IMR-90 (cell line): ENCODE measurements at regions not wholly inside any gene's neighbourhood (a gene's known extent, or its start where the extent isn't known, plus 50 kb on each side); places are given as distances from the start of the nearest gene placed in this dataset.

Experiments used
- ATAC-seq: fragments of 200-7000 bp; cut with Tn5 transposase; 2 replicates; pipeline ENCODE4 v1.9.1; 2020; ENCODE audit warnings: low read depth, mild to moderate bottlenecking, moderate library complexity
- BruUV-seq: library from RNA; stranded (reverse); fragments of 400-500 nt; replicated peaks from 2 replicates; lab custom pipeline; 2021; lab: Mats Ljungman, UMichigan
- CTCF ChIA-PET: fragments of 300-600 bp; formaldehyde crosslinking; extraction: SDS; loops from one replicate; lab custom pipeline; 2021; ENCODE audit warnings: antibody characterized with exemption; lab: Yijun Ruan, JAX
- POLR2A ChIA-PET: fragments of 300-600 bp; sonication (Branson Sonifier 250); formaldehyde crosslinking; loops from one replicate; lab custom pipeline; 2022; ENCODE audit warnings: antibody characterized with exemption; ENCODE audit not compliant: unreplicated experiment; lab: Charles Lee
- DNase-seq: peaks from one replicate; pipeline ENCODE4 v3.0.0; 2013
- H2AFZ ChIP-seq: replicated peaks from 2 replicates; pipeline ENCODE3; 2013; ENCODE audit warnings: low read length, mild to moderate bottlenecking; ENCODE audit not compliant: poor library complexity
- H2AK5ac ChIP-seq: 2 replicates; pipeline ENCODE4 v1.6.1; 2013; ENCODE audit warnings: low read depth, low read length, inconsistent platforms
- H2AK9ac ChIP-seq: replicated peaks from 2 replicates; pipeline ENCODE3; 2013; ENCODE audit warnings: mild to moderate bottlenecking, low read depth, low read length, moderate library complexity; ENCODE audit not compliant: poor library complexity
- H2BK120ac ChIP-seq: 2 replicates; pipeline ENCODE4 v1.6.1; 2013; ENCODE audit warnings: low read depth, low read length, inconsistent platforms
- H2BK15ac ChIP-seq: 3 replicates; pipeline ENCODE4 v1.6.1; 2013; ENCODE audit warnings: low read depth, low read length, inconsistent platforms
- H2BK20ac ChIP-seq: 2 replicates; pipeline ENCODE4 v1.6.1; 2013; ENCODE audit warnings: low read depth, mild to moderate bottlenecking, inconsistent platforms, low read length, moderate library complexity
- H2BK5ac ChIP-seq: 2 replicates; pipeline ENCODE4 v1.6.1; 2013; ENCODE audit warnings: mild to moderate bottlenecking, low read depth, low read length, inconsistent platforms; ENCODE audit not compliant: poor library complexity, severe bottlenecking
- H3K14ac ChIP-seq: replicated peaks from 2 replicates; pipeline ENCODE4 v1.6.1; 2013; ENCODE audit warnings: low read depth, low read length, inconsistent platforms
- H3K18ac ChIP-seq: 2 replicates; pipeline ENCODE4 v1.6.1; 2013; ENCODE audit warnings: low read depth, low read length, control low read depth
- H3K23ac ChIP-seq: 2 replicates; pipeline ENCODE4 v1.6.1; 2013; ENCODE audit warnings: low read depth, low read length, inconsistent platforms
- H3K27ac ChIP-seq: 2 replicates; pipeline ENCODE4 v1.5.1; 2013; ENCODE audit warnings: mild to moderate bottlenecking, control low read depth, low read length; ENCODE audit not compliant: insufficient read depth
- H3K27me3 ChIP-seq: 2 replicates; pipeline ENCODE4 v1.6.1; 2013; ENCODE audit warnings: low read length; ENCODE audit not compliant: control insufficient read depth, insufficient read depth
- H3K36me3 ChIP-seq: 2 replicates; pipeline ENCODE4 v1.6.1; 2013; ENCODE audit warnings: low read length, mixed read lengths; ENCODE audit not compliant: control insufficient read depth, insufficient read depth
- H3K4ac ChIP-seq: 2 replicates; pipeline ENCODE4 v1.6.1; 2013; ENCODE audit warnings: low read depth, low read length, inconsistent platforms
- H3K4me1 ChIP-seq: 2 replicates; pipeline ENCODE4 v1.6.1; 2013; ENCODE audit warnings: low read length, mixed read lengths; ENCODE audit not compliant: control insufficient read depth, insufficient read depth
- H3K4me2 ChIP-seq: 2 replicates; pipeline ENCODE4 v1.6.1; 2013; ENCODE audit warnings: low read depth, mild to moderate bottlenecking, control low read depth, low read length, moderate library complexity
- H3K4me3 ChIP-seq: 2 replicates; pipeline ENCODE4 v1.5.1; 2013; ENCODE audit warnings: low read depth, mild to moderate bottlenecking, control low read depth, low read length, moderate library complexity; ENCODE audit not compliant: insufficient read depth
- H3K56ac ChIP-seq: 2 replicates; pipeline ENCODE4 v1.6.1; 2013; ENCODE audit warnings: low read length, inconsistent platforms; ENCODE audit not compliant: insufficient read depth; ENCODE audit errors: extremely low read depth
- H3K79me1 ChIP-seq, 2 experiments: 2 replicates each; pipeline ENCODE4 v1.6.1; 2013; ENCODE audit warnings: low read length in 2 of 2, inconsistent platforms in 1 of 2, low read depth in 1 of 2
- H3K9ac ChIP-seq: 2 replicates; pipeline ENCODE4 v1.6.1; 2013; ENCODE audit warnings: low read depth, low read length, control low read depth
- H3K9me1 ChIP-seq: 2 replicates; pipeline ENCODE4 v1.6.1; 2013; ENCODE audit warnings: low read length, inconsistent platforms; ENCODE audit not compliant: insufficient read depth
- H3K9me3 ChIP-seq: 2 replicates; pipeline ENCODE4 v1.6.1; 2013; ENCODE audit warnings: low read length; ENCODE audit not compliant: control insufficient read depth, insufficient read depth
- H4K20me1 ChIP-seq: 2 replicates; pipeline ENCODE4 v1.6.1; 2013; ENCODE audit warnings: low read length, inconsistent platforms; ENCODE audit not compliant: insufficient read depth
- H4K5ac ChIP-seq: 2 replicates; pipeline ENCODE4 v1.6.1; 2013; ENCODE audit warnings: mild to moderate bottlenecking, low read depth, low read length, control low read depth
- H4K8ac ChIP-seq, 2 experiments: 2 replicates each; pipeline ENCODE4 v1.6.1; 2013; ENCODE audit warnings: low read depth in 2 of 2, low read length in 2 of 2, control low read depth in 1 of 2, inconsistent platforms in 1 of 2
- H4K91ac ChIP-seq: 2 replicates; pipeline ENCODE4 v1.6.1; 2013; ENCODE audit warnings: low read depth, low read length, inconsistent platforms; ENCODE audit not compliant: insufficient read depth
- RFX5 ChIP-seq: IDR thresholded peaks from 2 replicates; pipeline ENCODE4 v1.8.0; 2012; ENCODE audit warnings: low read depth, mild to moderate bottlenecking, low read length, moderate library complexity
- WGBS, 2 experiments: methylation state at CpG; one replicate each; pipeline versions ENCODE4 v1.1.5 to v1.1.7; 2013; ENCODE audit warnings: missing lambda C conversion rate in 2 of 2; ENCODE audit not compliant: insufficient read length in 1 of 2; ENCODE audit errors: extremely low coverage in 2 of 2; 5-methylcytosine and 5-hydroxymethylcytosine counted together
- dilution Hi-C: fragments of 300-500 bp; cut with HindIII; formaldehyde crosslinking; loops from one replicate; pipeline ENCODE4 v1.14.3; 2018; ENCODE audit warnings: low sequenced_read_pairs; ENCODE audit not compliant: unreplicated experiment
- in situ Hi-C: fragments of 300-500 bp; cut with MboI; formaldehyde crosslinking; loops from 3 replicates; pipeline ENCODE4 v1.14.3; 2019; ENCODE audit warnings: low sequenced_read_pairs, inconsistent platforms, mixed read lengths
- intact Hi-C: fragments of 100-400 bp; cut with micrococcal nuclease; formaldehyde crosslinking; loops from 2 replicates; pipeline ENCODE4 v1.10.0; 2022

GRCh38 chr5:2219149-2219776, 336.5 kb upstream of the IRX4 start:
- Histone ChIP-seq H3K4me1 (no peaks in the 10 kb centered on the region), H3K4me3 (no peak overlapping the region), H2AK5ac (no peak overlapping the region), H3K9me1 (no peaks in the 10 kb centered on the region), H2BK120ac (no peak overlapping the region), H4K20me1 (no peaks in the 10 kb centered on the region), H2BK15ac (no peak overlapping the region), H3K79me1 (no peaks in the 10 kb centered on the region), H2BK20ac (no peak overlapping the region), H3K27me3 (no peaks in the 10 kb centered on the region), H3K4me2 (no peak overlapping the region), H3K9me3 (peaks cover 30% of the 10 kb centered on the region), H3K14ac (no peak overlapping the region), H3K36me3 (no peaks in the 10 kb centered on the region), H3K18ac (no peak overlapping the region), H3K23ac (no peak overlapping the region), H2AK9ac (no peak overlapping the region), H3K56ac (no peak overlapping the region), H3K27ac (no peak overlapping the region), H4K8ac (no peak overlapping the region), H4K5ac (no peak overlapping the region), H4K91ac (no peak overlapping the region), H2BK5ac (peak overlapping the region; percentile 50), H3K4ac (no peak overlapping the region), H3K9ac (no peak overlapping the region), H2AFZ (no peak overlapping the region)
- TF ChIP-seq RFX5: no peak
- ChIA-PET CTCF (no interaction called here), POLR2A (no interaction called here)
- no TSS peak for BruUV-seq
- dilution Hi-C loops (no loop called here), in situ Hi-C loops (no loop called here), intact Hi-C loops (no loop called here)
- WGBS, 2 experiments: 61 to 83% methylated on average over 1 to 3 of the region's 3 CpGs
- DNase-seq (no peak), ATAC-seq (no peak)
